Upper lobe of left lung (tissue), 6 donors: ENCODE measurements at regions not wholly inside any gene's neighbourhood (a gene's known extent, or its start where the extent isn't known, plus 50 kb on each side); places are given as distances from the start of the nearest gene placed in this dataset.
A peak's percentile ranks its signal among the peaks of the same experiment; 100 is the strongest.

Source experiments
- ATAC-seq, 2 donors: fragments of 200-7000 bp; cut with Tn5 transposase; one replicate each; pipeline ENCODE4 v1.9.1; 2022; ENCODE audit warnings: mild to moderate bottlenecking in 2 of 2, moderate library complexity in 2 of 2; ENCODE audit not compliant: low FRiP score in 2 of 2
- DNase-seq, 2 donors: peaks; one replicate each; pipeline ENCODE4 v3.0.0-alpha.2; 2019 to 2020
- H3K27ac ChIP-seq, 4 donors: fragments of 200-600 bp; sonication (generic); one replicate each; pipeline ENCODE4 v1.5.1; 2016 to 2019
- H3K27me3 ChIP-seq, 4 donors: fragments of 200-600 bp; sonication (generic); one replicate each; pipeline ENCODE4 v1.5.1; 2017 to 2019
- H3K36me3 ChIP-seq, 4 donors: fragments of 200-600 bp; sonication (generic); one replicate each; pipeline ENCODE4 v1.5.1; 2016 to 2019
- H3K4me1 ChIP-seq, 4 donors: fragments of 200-600 bp; sonication (generic); one replicate each; pipeline ENCODE4 v1.5.1; 2018 to 2019
- H3K4me3 ChIP-seq, 4 donors: fragments of 200-600 bp; sonication (generic); one replicate each; pipeline ENCODE4 v1.5.1; 2017 to 2019; ENCODE audit warnings: mild to moderate bottlenecking in 2 of 4, moderate library complexity in 1 of 4
- H3K9me3 ChIP-seq, 4 donors: fragments of 200-600 bp; sonication (generic); one replicate each; pipeline ENCODE4 v1.5.1; 2018 to 2019
- CTCF ChIP-seq, 6 experiments: fragments of 450-650 bp in 4 of 6; fragments of 200-600 bp in 2 of 6; sonication (generic) in 2 of 6; IDR thresholded peaks; one replicate each; pipeline ENCODE4 v1.5.1; 2016 to 2019; ENCODE audit warnings: antibody characterized with exemption in 6 of 6
- EP300 ChIP-seq, 4 donors: sonication (generic); formaldehyde crosslinking; IDR thresholded peaks; one replicate each; pipeline ENCODE4 v1.5.1; 2017; ENCODE audit warnings: antibody characterized with exemption in 4 of 4, control low read depth in 2 of 4
- POLR2A ChIP-seq, 4 donors: fragments of 450-650 bp; IDR thresholded peaks; one replicate each; pipeline ENCODE4 v1.5.1; 2016 to 2017; ENCODE audit warnings: antibody characterized with exemption in 4 of 4, mild to moderate bottlenecking in 2 of 4
- POLR2AphosphoS5 ChIP-seq, 2 donors: sonication (generic); formaldehyde crosslinking; IDR thresholded peaks; one replicate each; pipeline ENCODE4 v1.5.1; 2017; ENCODE audit warnings: antibody characterized with exemption in 2 of 2
- WGBS, 2 donors: methylation state at CpG; one replicate each; pipeline ENCODE4 v1.1.5; 2017 to 2018; 5-methylcytosine and 5-hydroxymethylcytosine counted together
- donor health status: DM: no; HTN: no; CAD: no; lungs with moderate emphysema.
- donor health status: DM: no; HTN: yes; CAD: no; lungs with severe emphysema.

GRCh38 chr6:138571181-138571580, 71.9 kb upstream of the NHSL1 start:
- peaks cover 0 to 30% (median 5%) of the 10 kb centered on the region in 4 donors for H3K4me1 ChIP-seq
- H3K4me3 ChIP-seq, result peak overlapping the region in 3 of 4 donors; percentile 35 to 47 (median 43)
- DNase-seq, result no peak
- H3K9me3 ChIP-seq, result no peaks in the 10 kb centered on the region
- 38 to 41% methylated on average over 7 of the region's 7 CpGs for WGBS, 2 donors
- peak overlapping the region; percentile 9 to 65 (median 53) for H3K27ac ChIP-seq
- TF ChIP-seq POLR2AphosphoS5 (IDR thresholded peaks at IDR 0.05), result no peak
- no peak for TF ChIP-seq CTCF (IDR thresholded peaks at IDR 0.05)
- TF ChIP-seq POLR2A (IDR thresholded peaks at IDR 0.05), result no peak
- no peak for TF ChIP-seq EP300 (IDR thresholded peaks at IDR 0.05)
- peak in 1 of 2 donors; percentile 37 for ATAC-seq
- no peaks in the 10 kb centered on the region for H3K36me3 ChIP-seq
- no peaks in the 10 kb centered on the region for H3K27me3 ChIP-seq

DNA sequence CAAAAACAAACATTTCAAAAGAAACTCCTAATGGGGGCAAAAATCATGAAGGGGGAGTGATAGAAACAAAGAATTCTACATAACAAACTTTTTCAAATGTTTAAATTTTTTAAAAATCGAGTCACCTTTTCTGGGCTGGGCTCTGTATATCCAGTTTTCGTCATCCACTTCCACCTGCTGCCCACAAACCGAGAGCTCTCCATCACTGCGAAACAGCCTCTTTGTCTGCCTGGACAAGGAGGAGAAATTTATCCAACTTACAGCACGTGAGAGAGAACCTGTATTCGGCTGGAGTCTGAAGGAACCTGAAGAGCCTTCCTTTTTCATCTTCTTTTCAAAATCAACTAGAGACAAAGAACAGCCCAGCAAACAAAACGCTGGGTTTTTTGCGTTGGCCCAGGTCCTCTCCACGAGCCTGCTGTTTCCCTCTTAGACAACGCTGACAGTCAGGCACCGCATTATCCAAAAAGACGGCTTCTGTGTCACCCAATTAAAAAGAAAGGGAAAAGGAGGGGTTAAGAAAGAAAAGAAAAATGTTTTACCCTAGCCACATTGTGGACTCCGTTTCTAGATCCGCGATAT, 72.4 kb upstream of the NHSL1 start:
- Histone ChIP-seq H3K36me3 (no peaks in the 10 kb centered on the region), H3K27me3 (no peaks in the 10 kb centered on the region), H3K9me3 (no peaks in the 10 kb centered on the region), H3K4me3 (peak overlapping the region in 3 of 4 donors; percentile 35 to 47 (median 43)), H3K4me1 (peaks cover 0 to 30% (median 5%) of the 10 kb centered on the region in 4 donors), H3K27ac (peak overlapping the region; percentile 41 to 65 (median 56))
- DNase-seq, result no peak
- no peak for TF ChIP-seq POLR2AphosphoS5 (IDR thresholded peaks at IDR 0.05)
- no peak for TF ChIP-seq POLR2A (IDR thresholded peaks at IDR 0.05)
- no peak for TF ChIP-seq EP300 (IDR thresholded peaks at IDR 0.05)
- TF ChIP-seq CTCF (IDR thresholded peaks at IDR 0.05), result no peak
- ATAC-seq, result peak in 1 of 2 donors; percentile 20
- 21 to 30% methylated on average over 15 of the region's 15 CpGs for WGBS, 2 donors

DNA sequence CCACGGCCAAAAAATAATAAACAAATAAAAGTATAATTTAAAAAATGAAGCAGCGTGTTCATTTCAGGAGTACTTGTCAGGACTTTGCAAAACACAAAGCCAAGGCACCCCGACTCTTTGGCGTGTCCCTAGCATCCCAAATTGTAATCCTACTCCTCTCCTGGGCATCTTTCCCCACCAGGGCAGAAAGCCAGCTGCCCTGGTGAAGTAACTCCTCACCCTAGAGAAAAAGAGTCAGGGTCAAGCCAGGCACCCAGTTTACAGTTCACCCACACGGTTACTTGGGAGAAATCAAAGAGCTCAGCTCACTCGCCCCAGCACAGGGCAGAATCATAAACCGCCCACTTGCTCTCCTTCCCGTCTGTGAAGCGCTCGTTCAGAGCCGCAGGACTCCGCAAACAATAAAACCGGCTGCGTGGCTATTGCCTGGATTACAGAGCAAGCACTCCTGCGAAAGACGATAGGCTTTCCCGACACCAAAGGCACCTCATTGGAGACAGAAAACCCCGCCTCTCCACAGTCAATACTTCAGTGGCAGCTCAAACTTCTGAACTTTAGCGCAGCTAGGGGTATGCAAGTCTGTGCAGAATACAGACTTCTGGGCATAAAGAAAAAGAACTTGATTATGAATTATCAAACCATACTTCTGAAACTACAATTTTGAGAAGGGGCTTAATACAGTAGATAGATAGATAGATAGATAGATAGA, 73.0 kb upstream of the NHSL1 start:
- H3K27me3 ChIP-seq, result no peaks in the 10 kb centered on the region
- peak in 1 of 2 donors; percentile 91 for DNase-seq

DNA sequence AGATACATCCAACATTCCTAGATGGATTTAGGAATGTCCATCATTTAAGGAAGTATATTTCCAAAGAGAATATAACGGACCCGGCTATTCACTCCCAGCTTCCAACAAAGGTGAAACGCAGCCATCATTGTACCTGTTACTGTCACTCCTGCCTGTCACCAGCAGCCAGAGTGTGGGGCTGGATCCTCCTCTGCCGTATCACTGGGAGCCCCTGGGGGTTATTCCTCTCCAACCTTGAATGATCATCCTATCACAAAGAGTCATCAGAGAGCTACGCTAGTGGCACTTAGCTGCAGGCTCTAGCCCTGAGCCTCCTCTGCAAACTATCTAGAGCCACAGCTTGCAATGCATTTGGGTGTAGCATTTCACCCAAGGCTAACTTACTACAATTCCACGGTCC, 73.6 kb upstream of the NHSL1 start:
- WGBS, 2 donors, result 66 to 77% methylated on average over 6 of the region's 6 CpGs
- TF ChIP-seq CTCF (IDR thresholded peaks at IDR 0.05) (no peak), EP300 (IDR thresholded peaks at IDR 0.05) (no peak), POLR2A (IDR thresholded peaks at IDR 0.05) (no peak), POLR2AphosphoS5 (IDR thresholded peaks at IDR 0.05) (no peak)
- H3K36me3 ChIP-seq, result no peaks in the 10 kb centered on the region
- no peak overlapping the region for H3K4me3 ChIP-seq
- ATAC-seq (no peak), DNase-seq (no peak)
- peaks cover 0 to 30% (median 5%) of the 10 kb centered on the region in 4 donors for H3K4me1 ChIP-seq
- no peak overlapping the region for H3K27ac ChIP-seq
- no peaks in the 10 kb centered on the region for H3K27me3 ChIP-seq
- no peaks in the 10 kb centered on the region for H3K9me3 ChIP-seq

More for the DNA sequence above, 73.0 kb upstream of the NHSL1 start:
- H3K9me3 ChIP-seq, result no peaks in the 10 kb centered on the region
- WGBS, 2 donors, result 3 to 6% methylated on average over 19 of the region's 19 CpGs
- H3K4me1 ChIP-seq, result peaks cover 0 to 30% (median 5%) of the 10 kb centered on the region in 4 donors
- ATAC-seq, result peak; percentile 93
- H3K27ac ChIP-seq, result peak overlapping the region; percentile 41 to 65 (median 56)
- peak overlapping the region in 3 of 4 donors; percentile 35 to 47 (median 43) for H3K4me3 ChIP-seq
- no peaks in the 10 kb centered on the region for H3K36me3 ChIP-seq
- peak in 1 of 2 donors; percentile 83 for TF ChIP-seq POLR2AphosphoS5 (IDR thresholded peaks at IDR 0.05)
- peak in 1 of 4 donors; percentile 24 for TF ChIP-seq EP300 (IDR thresholded peaks at IDR 0.05)
- peak in 3 of 4 donors; percentile 50 to 81 (median 50) for TF ChIP-seq POLR2A (IDR thresholded peaks at IDR 0.05)
- no peak for TF ChIP-seq CTCF (IDR thresholded peaks at IDR 0.05)
